ENCODE measurements at regions not wholly inside any gene's neighbourhood (a gene's known extent, or its start where the extent isn't known, plus 50 kb on each side); places are given as distances from the start of the nearest gene placed in this dataset.

- no peak for DNase-seq (ENCODE audit: low spot score, unreplicated experiment)
- H3K27me3 Mint-ChIP-seq, result peaks cover 47% of the 10 kb centered on the region
- H3K9me3 Mint-ChIP-seq (ENCODE audit: low read depth), result no peaks in the 10 kb centered on the region
- no peaks in the 10 kb centered on the region for H3K36me3 Mint-ChIP-seq (ENCODE audit: insufficient read depth)
- TF ChIP-seq, protein P1, sequence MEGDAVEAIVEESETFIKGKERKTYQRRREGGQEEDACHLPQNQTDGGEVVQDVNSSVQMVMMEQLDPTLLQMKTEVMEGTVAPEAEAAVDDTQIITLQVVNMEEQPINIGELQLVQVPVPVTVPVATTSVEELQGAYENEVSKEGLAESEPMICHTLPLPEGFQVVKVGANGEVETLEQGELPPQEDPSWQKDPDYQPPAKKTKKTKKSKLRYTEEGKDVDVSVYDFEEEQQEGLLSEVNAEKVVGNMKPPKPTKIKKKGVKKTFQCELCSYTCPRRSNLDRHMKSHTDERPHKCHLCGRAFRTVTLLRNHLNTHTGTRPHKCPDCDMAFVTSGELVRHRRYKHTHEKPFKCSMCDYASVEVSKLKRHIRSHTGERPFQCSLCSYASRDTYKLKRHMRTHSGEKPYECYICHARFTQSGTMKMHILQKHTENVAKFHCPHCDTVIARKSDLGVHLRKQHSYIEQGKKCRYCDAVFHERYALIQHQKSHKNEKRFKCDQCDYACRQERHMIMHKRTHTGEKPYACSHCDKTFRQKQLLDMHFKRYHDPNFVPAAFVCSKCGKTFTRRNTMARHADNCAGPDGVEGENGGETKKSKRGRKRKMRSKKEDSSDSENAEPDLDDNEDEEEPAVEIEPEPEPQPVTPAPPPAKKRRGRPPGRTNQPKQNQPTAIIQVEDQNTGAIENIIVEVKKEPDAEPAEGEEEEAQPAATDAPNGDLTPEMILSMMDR (IDR thresholded peaks at IDR 0.05; ENCODE audit: unreplicated experiment), result no peak
- no peak overlapping the region for H3K4me3 Mint-ChIP-seq (ENCODE audit: low read depth)
- H3K4me1 Mint-ChIP-seq (ENCODE audit: low read depth), result peaks cover 52% of the 10 kb centered on the region
- no peak overlapping the region for H3K27ac Mint-ChIP-seq
Observed at GRCh38 chr16:85169333-85170065, 57.2 kb upstream of the CIBAR2 start.

DNA sequence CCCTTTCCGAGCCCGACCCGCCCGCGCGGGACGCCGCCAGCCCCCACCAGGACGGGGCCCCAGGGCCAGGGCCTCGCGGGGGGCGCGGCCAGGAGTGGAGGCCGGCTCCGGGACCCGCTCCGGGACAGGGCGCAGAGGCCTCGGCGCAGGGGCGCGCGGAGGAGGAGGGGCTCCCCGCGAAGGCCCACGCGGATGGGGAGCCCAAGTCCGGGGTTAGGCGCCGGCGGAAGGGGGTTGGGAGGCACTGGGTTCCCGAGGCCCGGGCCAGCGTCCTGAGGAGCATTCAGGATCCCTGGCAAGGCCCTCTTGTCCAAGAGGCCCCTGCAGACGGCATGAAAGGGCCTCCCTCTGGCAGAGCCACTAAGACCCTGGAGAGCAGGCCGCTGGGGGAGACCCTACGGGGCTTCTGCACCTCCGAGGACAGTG is 57.8 kb upstream of the CIBAR2 start:
- no peak for DNase-seq (ENCODE audit: low spot score, unreplicated experiment)
- peaks cover 46% of the 10 kb centered on the region for H3K27me3 Mint-ChIP-seq

GRCh38 chr16:85170590-85171003 is 58.3 kb upstream of the CIBAR2 start:
- H3K4me1 Mint-ChIP-seq (ENCODE audit: low read depth), result peaks cover 56% of the 10 kb centered on the region
- peaks cover 41% of the 10 kb centered on the region for H3K27me3 Mint-ChIP-seq
- no peak overlapping the region for H3K27ac Mint-ChIP-seq
- H3K4me3 Mint-ChIP-seq (ENCODE audit: low read depth), result peak overlapping the region; percentile 63
- H3K36me3 Mint-ChIP-seq (ENCODE audit: insufficient read depth), result no peaks in the 10 kb centered on the region
- no peaks in the 10 kb centered on the region for H3K9me3 Mint-ChIP-seq (ENCODE audit: low read depth)
- TF ChIP-seq, protein P1 (IDR thresholded peaks at IDR 0.05; ENCODE audit: unreplicated experiment), result no peak
- DNase-seq (ENCODE audit: low spot score, unreplicated experiment), result no peak

More for the DNA sequence above, 57.8 kb upstream of the CIBAR2 start:
- peak overlapping the region; percentile 63 for H3K4me3 Mint-ChIP-seq (ENCODE audit: low read depth)
- peaks cover 56% of the 10 kb centered on the region for H3K4me1 Mint-ChIP-seq (ENCODE audit: low read depth)
- H3K9me3 Mint-ChIP-seq (ENCODE audit: low read depth), result no peaks in the 10 kb centered on the region
- TF ChIP-seq, protein P1 (IDR thresholded peaks at IDR 0.05; ENCODE audit: unreplicated experiment), result no peak
- no peaks in the 10 kb centered on the region for H3K36me3 Mint-ChIP-seq (ENCODE audit: insufficient read depth)
- H3K27ac Mint-ChIP-seq, result no peak overlapping the region

DNA sequence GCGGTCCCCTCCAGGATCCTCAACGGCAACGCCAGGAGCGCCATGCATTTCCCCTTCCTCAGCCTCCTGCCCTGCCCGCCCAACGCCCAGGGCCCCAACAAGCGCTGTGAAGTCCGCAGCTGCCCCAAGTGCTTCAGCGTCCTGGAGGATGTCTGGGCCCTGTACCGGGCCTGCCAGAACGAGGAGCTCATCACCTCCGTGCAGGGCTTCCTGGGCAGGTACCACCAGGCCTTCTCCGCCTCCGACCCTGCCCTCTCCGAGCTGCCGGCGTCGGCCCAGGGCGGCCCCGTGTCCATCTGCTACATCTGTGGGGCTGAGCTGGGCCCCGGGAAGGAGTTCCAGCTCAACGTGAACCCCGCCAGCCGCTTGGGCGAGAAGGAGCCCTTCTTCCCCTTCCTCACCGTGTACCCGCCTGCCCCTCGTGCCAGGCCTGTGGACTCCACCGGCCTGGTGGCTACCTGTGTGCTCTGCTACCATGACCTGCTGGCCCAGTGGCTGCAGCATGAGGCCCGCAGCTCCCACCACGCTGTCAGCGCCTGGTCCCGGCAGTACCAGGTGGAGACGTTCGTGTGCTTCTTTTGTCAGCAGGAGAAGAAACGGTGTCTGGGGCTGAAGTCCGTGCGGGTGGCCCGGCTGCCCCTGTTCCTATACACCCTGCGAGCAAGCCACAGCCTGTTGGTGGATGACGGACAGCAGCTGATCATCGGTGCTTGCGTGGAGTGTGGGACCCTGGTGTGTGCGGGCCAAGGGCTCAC is 58.9 kb upstream of the CIBAR2 start:
- H3K4me1 Mint-ChIP-seq (ENCODE audit: low read depth), result peaks cover 56% of the 10 kb centered on the region

More for the DNA sequence above, 58.9 kb upstream of the CIBAR2 start:
- H3K27ac Mint-ChIP-seq, result no peak overlapping the region
- TF ChIP-seq, protein P1 (IDR thresholded peaks at IDR 0.05; ENCODE audit: unreplicated experiment), result no peak
- peaks cover 41% of the 10 kb centered on the region for H3K27me3 Mint-ChIP-seq
- H3K36me3 Mint-ChIP-seq (ENCODE audit: insufficient read depth), result no peaks in the 10 kb centered on the region
- DNase-seq (ENCODE audit: low spot score, unreplicated experiment), result no peak
- no peaks in the 10 kb centered on the region for H3K9me3 Mint-ChIP-seq (ENCODE audit: low read depth)
- H3K4me3 Mint-ChIP-seq (ENCODE audit: low read depth), result peak overlapping the region; percentile 71
